ENCODE measurements at regions not wholly inside any gene's neighbourhood (a gene's known extent, or its start where the extent isn't known, plus 50 kb on each side); places are given as distances from the start of the nearest gene placed in this dataset.
A peak's percentile ranks its signal among the peaks of the same experiment; 100 is the strongest.

GRCh38 chr21:35645991-35646390, 414.3 kb downstream of the SETD4 start:
- DNase-seq (ENCODE audit: low spot score), result no peak
- TF ChIP-seq CTCF (IDR thresholded peaks at IDR 0.05), result no peak
- Histone ChIP-seq H3K4me3 (no peak overlapping the region), H3K27ac (no peak overlapping the region)

- no peak for TF ChIP-seq CTCF (IDR thresholded peaks at IDR 0.05)
- DNase-seq (ENCODE audit: low spot score), result no peak
- no peak overlapping the region for H3K27ac ChIP-seq
- H3K4me3 ChIP-seq, result no peak overlapping the region
These were observed 415.8 kb downstream of the SETD4 start for GRCh38 chr21:35644523-35644922.

- DNase-seq (ENCODE audit: low spot score), result no peak
These were observed 417.1 kb downstream of the SETD4 start for GRCh38 chr21:35643176-35643575.

GRCh38 chr21:35641271-35642016, 418.9 kb downstream of the SETD4 start:
- TF ChIP-seq CTCF (IDR thresholded peaks at IDR 0.05), result no peak
- Histone ChIP-seq H3K4me3 (no peak overlapping the region), H3K27ac (peak overlapping the region in 1 of 2 donors; percentile 60)
- DNase-seq (ENCODE audit: low spot score), result no peak

More at GRCh38 chr21:35643176-35643575, 417.1 kb downstream of the SETD4 start:
- no peak for TF ChIP-seq CTCF (IDR thresholded peaks at IDR 0.05)
- no peak overlapping the region for H3K4me3 ChIP-seq
- H3K27ac ChIP-seq, result no peak overlapping the region

- Histone ChIP-seq H3K4me3 (no peak overlapping the region), H3K27ac (peak overlapping the region in 1 of 2 donors; percentile 33)
- peak; percentile 76 for DNase-seq (ENCODE audit: low spot score)
- no peak for TF ChIP-seq CTCF (IDR thresholded peaks at IDR 0.05)
These were observed 422.9 kb downstream of the SETD4 start for GRCh38 chr21:35637431-35637830.

GRCh38 chr21:35635994-35636393, 424.3 kb downstream of the SETD4 start:
- Histone ChIP-seq H3K27ac (no peak overlapping the region), H3K4me3 (no peak overlapping the region)
- DNase-seq (ENCODE audit: low spot score), result no peak
- no peak for TF ChIP-seq CTCF (IDR thresholded peaks at IDR 0.05)

- no peak for TF ChIP-seq CTCF (IDR thresholded peaks at IDR 0.05)
- Histone ChIP-seq H3K27ac (no peak overlapping the region), H3K4me3 (no peak overlapping the region)
- no peak for DNase-seq (ENCODE audit: low spot score)
These were observed 425.1 kb downstream of the SETD4 start for GRCh38 chr21:35635261-35635660.
